CD14-positive monocyte (primary cell): ENCODE measurements at regions not wholly inside any gene's neighbourhood (a gene's known extent, or its start where the extent isn't known, plus 50 kb on each side); places are given as distances from the start of the nearest gene placed in this dataset.

Source experiments
- DNase-seq, 3 donors: peaks; one replicate each; pipeline ENCODE4 v3.0.0-alpha.2; 2011 to 2022
- H2AFZ ChIP-seq: 2 replicates; pipeline ENCODE4 v1.6.0; 2012; ENCODE audit warnings: mild to moderate bottlenecking, low read depth, low read length, inconsistent platforms; ENCODE audit not compliant: insufficient read depth, poor library complexity, severe bottlenecking
- H3K27ac ChIP-seq, 2 donors: 1 replicate in 1 of 2; 2 replicates in 1 of 2; pipeline ENCODE4 v1.5.1; 2012 to 2013; ENCODE audit warnings: low read length in 2 of 2, control low read depth in 1 of 2, inconsistent platforms in 1 of 2, low read depth in 1 of 2, mild to moderate bottlenecking in 1 of 2
- H3K27me3 ChIP-seq, 2 donors: one replicate each; pipeline versions ENCODE4 v1.6.0 to v1.6.1; 2011 to 2013; ENCODE audit warnings: low read length in 2 of 2; ENCODE audit not compliant: control insufficient read depth in 2 of 2, insufficient read depth in 2 of 2
- H3K36me3 ChIP-seq, 2 donors: replicated peaks in 1 of 2; 1 replicate in 1 of 2; 2 replicates in 1 of 2; pipeline versions ENCODE4 v1.5.1 to v1.6.1; 2012 to 2013; ENCODE audit warnings: low read length in 2 of 2, control low read depth in 1 of 2, inconsistent platforms in 1 of 2, mild to moderate bottlenecking in 1 of 2; ENCODE audit not compliant: insufficient read depth in 2 of 2, control insufficient read depth in 1 of 2
- H3K4me1 ChIP-seq, 2 donors: 1 replicate in 1 of 2; 2 replicates in 1 of 2; pipeline versions ENCODE4 v1.5.1 to v1.6.1; 2012 to 2013; ENCODE audit warnings: low read length in 2 of 2, control low read depth in 1 of 2, inconsistent platforms in 1 of 2, mild to moderate bottlenecking in 1 of 2, moderate library complexity in 1 of 2; ENCODE audit not compliant: insufficient read depth in 2 of 2, control insufficient read depth in 1 of 2
- H3K4me2 ChIP-seq: replicated peaks from 2 replicates; pipeline ENCODE3; 2012; ENCODE audit warnings: low read length, moderate library complexity, mild to moderate bottlenecking; ENCODE audit not compliant: poor library complexity, severe bottlenecking; ENCODE audit errors: extremely low read depth
- H3K4me3 ChIP-seq, 3 experiments: fragments of 200-600 bp in 1 of 3; sonication (generic) in 1 of 3; replicated peaks in 1 of 3; 1 replicate in 2 of 3; 2 replicates in 1 of 3; pipeline ENCODE4 v1.5.1; 2011 to 2013; ENCODE audit warnings: low read length in 3 of 3, mild to moderate bottlenecking in 3 of 3, control low read depth in 2 of 3, low read depth in 2 of 3, inconsistent platforms in 1 of 3, moderate library complexity in 1 of 3
- H3K79me2 ChIP-seq: 2 replicates; pipeline ENCODE4 v1.6.0; 2012; ENCODE audit warnings: mild to moderate bottlenecking, control low read depth, inconsistent platforms, low read length, moderate library complexity; ENCODE audit not compliant: insufficient read depth
- H3K9ac ChIP-seq: 2 replicates; pipeline ENCODE4 v1.6.0; 2017; ENCODE audit warnings: low read length, mild to moderate bottlenecking; ENCODE audit not compliant: insufficient read depth, poor library complexity, severe bottlenecking
- H3K9me3 ChIP-seq, 2 donors: replicated peaks in 1 of 2; 1 replicate in 1 of 2; 2 replicates in 1 of 2; pipeline versions ENCODE4 v1.5.1 to v1.6.1; 2012 to 2013; ENCODE audit warnings: low read length in 2 of 2, control low read depth in 1 of 2; ENCODE audit not compliant: control insufficient read depth in 1 of 2, insufficient read depth in 1 of 2
- H4K20me1 ChIP-seq: 2 replicates; pipeline ENCODE4 v1.6.0; 2012; ENCODE audit warnings: mild to moderate bottlenecking, low read length, control low read depth, moderate library complexity; ENCODE audit not compliant: insufficient read depth
- H3K27ac Mint-ChIP-seq, 7 donors: one replicate each; pipeline ENCODE4 v1.8.0; 2020; ENCODE audit warnings: mild to moderate bottlenecking in 7 of 7, mixed read lengths in 7 of 7, moderate library complexity in 6 of 7, inconsistent platforms in 2 of 7
- H3K27me3 Mint-ChIP-seq, 3 donors: one replicate each; pipeline ENCODE4 v1.8.0; 2021 to 2022; ENCODE audit warnings: low read depth in 3 of 3, mild to moderate bottlenecking in 3 of 3, mixed read lengths in 3 of 3, moderate library complexity in 3 of 3, inconsistent platforms in 1 of 3
- H3K36me3 Mint-ChIP-seq, 2 donors: one replicate each; pipeline ENCODE4 v1.8.0; 2020; ENCODE audit warnings: mixed read lengths in 2 of 2, inconsistent platforms in 1 of 2, mild to moderate bottlenecking in 1 of 2
- H3K4me1 Mint-ChIP-seq: one replicate; pipeline ENCODE4 v1.8.0; 2020; ENCODE audit warnings: mild to moderate bottlenecking, mixed read lengths
- H3K4me3 Mint-ChIP-seq, 2 donors: one replicate each; pipeline ENCODE4 v1.8.0; 2020; ENCODE audit warnings: mild to moderate bottlenecking in 2 of 2, mixed read lengths in 2 of 2, moderate library complexity in 1 of 2
- H3K9me3 Mint-ChIP-seq, 7 donors: one replicate each; pipeline ENCODE4 v1.8.0; 2020 to 2022; ENCODE audit warnings: mixed read lengths in 7 of 7, mild to moderate bottlenecking in 6 of 7, moderate library complexity in 6 of 7, inconsistent platforms in 2 of 7
- WGBS: methylation state at CpG from one replicate; pipeline ENCODE4 v1.1.5; 2013; ENCODE audit warnings: missing lambda C conversion rate; ENCODE audit not compliant: insufficient coverage; 5-methylcytosine and 5-hydroxymethylcytosine counted together
- intact Hi-C, 2 donors: fragments of 100-400 bp; cut with micrococcal nuclease; formaldehyde crosslinking; loops; one replicate each; pipeline versions ENCODE4 v1.15.0 to v1.15.1; 2023
- TF ChIP-seq, protein P1 (sequence below): fragments of 200-600 bp; IDR thresholded peaks from one replicate; pipeline ENCODE4 v1.8.0; 2022; ENCODE audit warnings: antibody characterized with exemption, mild to moderate bottlenecking

DNA sequence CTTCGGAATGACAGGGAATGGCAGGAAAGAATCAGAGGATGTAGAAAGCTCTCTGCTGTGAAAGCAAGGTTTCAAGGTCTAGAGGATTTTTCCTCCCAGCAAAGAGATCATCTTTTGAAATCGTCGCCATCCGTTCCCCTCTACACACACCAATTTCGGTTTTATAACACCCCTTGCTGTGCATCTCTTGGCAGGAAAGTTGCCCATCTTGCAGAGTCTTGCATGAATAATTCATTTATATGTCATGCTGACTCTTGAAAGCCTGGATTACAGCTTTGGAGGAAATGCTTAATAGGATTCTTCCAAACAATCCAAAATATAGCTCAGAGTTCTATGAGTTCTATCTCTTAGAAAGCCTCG is 262.7 kb downstream of the CHL1 start:
- Mint-ChIP-seq H3K27me3 (no peaks in the 10 kb centered on the region), H3K27ac (no peak overlapping the region), H3K36me3 (no peaks in the 10 kb centered on the region), H3K9me3 (peaks cover 0 to 6% (median 0%) of the 10 kb centered on the region in 7 donors), H3K4me1 (no peaks in the 10 kb centered on the region), H3K4me3 (no peak overlapping the region)
- no peak overlapping the region for H3K27ac ChIP-seq
- no peak overlapping the region for H3K4me2 ChIP-seq
- H3K9ac ChIP-seq, result no peak overlapping the region
- no peak overlapping the region for H2AFZ ChIP-seq
- 83% methylated on average over 1 of the region's 6 CpGs for WGBS
- H4K20me1 ChIP-seq, result no peaks in the 10 kb centered on the region
- no peaks in the 10 kb centered on the region for H3K9me3 ChIP-seq
- no peak overlapping the region for H3K4me3 ChIP-seq
- no peaks in the 10 kb centered on the region for H3K36me3 ChIP-seq
- no peaks in the 10 kb centered on the region for H3K79me2 ChIP-seq
- H3K27me3 ChIP-seq, result no peaks in the 10 kb centered on the region
- no peaks in the 10 kb centered on the region for H3K4me1 ChIP-seq
- no peak for DNase-seq
- intact Hi-C loops, result no loop called here
- TF ChIP-seq, protein P1, sequence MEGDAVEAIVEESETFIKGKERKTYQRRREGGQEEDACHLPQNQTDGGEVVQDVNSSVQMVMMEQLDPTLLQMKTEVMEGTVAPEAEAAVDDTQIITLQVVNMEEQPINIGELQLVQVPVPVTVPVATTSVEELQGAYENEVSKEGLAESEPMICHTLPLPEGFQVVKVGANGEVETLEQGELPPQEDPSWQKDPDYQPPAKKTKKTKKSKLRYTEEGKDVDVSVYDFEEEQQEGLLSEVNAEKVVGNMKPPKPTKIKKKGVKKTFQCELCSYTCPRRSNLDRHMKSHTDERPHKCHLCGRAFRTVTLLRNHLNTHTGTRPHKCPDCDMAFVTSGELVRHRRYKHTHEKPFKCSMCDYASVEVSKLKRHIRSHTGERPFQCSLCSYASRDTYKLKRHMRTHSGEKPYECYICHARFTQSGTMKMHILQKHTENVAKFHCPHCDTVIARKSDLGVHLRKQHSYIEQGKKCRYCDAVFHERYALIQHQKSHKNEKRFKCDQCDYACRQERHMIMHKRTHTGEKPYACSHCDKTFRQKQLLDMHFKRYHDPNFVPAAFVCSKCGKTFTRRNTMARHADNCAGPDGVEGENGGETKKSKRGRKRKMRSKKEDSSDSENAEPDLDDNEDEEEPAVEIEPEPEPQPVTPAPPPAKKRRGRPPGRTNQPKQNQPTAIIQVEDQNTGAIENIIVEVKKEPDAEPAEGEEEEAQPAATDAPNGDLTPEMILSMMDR, result no peak

DNA sequence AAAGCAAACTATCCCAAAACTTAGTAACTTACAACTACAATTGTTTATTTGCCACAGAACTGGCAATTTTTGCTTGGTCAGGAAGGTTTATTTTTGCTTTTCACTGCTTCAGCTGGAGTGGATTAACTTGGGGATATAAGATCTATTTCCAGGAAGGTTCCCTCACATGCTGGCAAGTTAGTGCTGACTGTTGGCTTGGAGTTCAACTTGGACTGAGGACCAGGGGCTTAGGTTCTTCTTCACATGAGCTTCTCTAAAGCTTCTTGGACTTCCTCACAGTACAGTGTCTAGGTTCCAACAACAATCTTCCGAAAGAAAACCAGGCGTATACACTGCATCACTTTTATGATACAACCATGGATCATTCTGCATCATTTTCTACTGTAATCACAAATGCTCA is 264.4 kb downstream of the CHL1 start:
- H3K9ac ChIP-seq, result no peak overlapping the region

More for the DNA sequence above, 264.4 kb downstream of the CHL1 start:
- Histone ChIP-seq H4K20me1 (no peaks in the 10 kb centered on the region), H3K27ac (no peak overlapping the region), H3K79me2 (no peaks in the 10 kb centered on the region), H3K4me1 (no peaks in the 10 kb centered on the region), H3K4me3 (no peak overlapping the region), H2AFZ (no peak overlapping the region), H3K4me2 (no peak overlapping the region), H3K36me3 (no peaks in the 10 kb centered on the region), H3K27me3 (no peaks in the 10 kb centered on the region), H3K9me3 (no peaks in the 10 kb centered on the region)
- no peaks in the 10 kb centered on the region for H3K36me3 Mint-ChIP-seq
- TF ChIP-seq, protein P1, result no peak
- H3K9me3 Mint-ChIP-seq, result peaks cover 0 to 6% (median 1%) of the 10 kb centered on the region in 7 donors
- intact Hi-C loops, result no loop called here
- no peak overlapping the region for H3K27ac Mint-ChIP-seq
- H3K4me1 Mint-ChIP-seq, result no peaks in the 10 kb centered on the region
- WGBS, result no CpG with 5 or more reads among the region's 2 CpGs
- H3K27me3 Mint-ChIP-seq, result peaks cover 0 to 2% (median 0%) of the 10 kb centered on the region in 3 donors
- no peak for DNase-seq
- H3K4me3 Mint-ChIP-seq, result no peak overlapping the region
